Sigmoid colon (tissue), 6 donors: ENCODE measurements at regions not wholly inside any gene's neighbourhood (a gene's known extent, or its start where the extent isn't known, plus 50 kb on each side); places are given as distances from the start of the nearest gene placed in this dataset.

Experiments
- DNase-seq: peaks from one replicate; pipeline ENCODE4 v3.0.0-alpha.2; 2019
- H3K27ac ChIP-seq, 4 donors: fragments of 200-600 bp; sonication (generic); one replicate each; pipeline ENCODE4 v1.5.1; 2016 to 2019; ENCODE audit warnings: mild to moderate bottlenecking in 1 of 4
- H3K27me3 ChIP-seq, 3 donors: fragments of 200-600 bp; sonication (generic); one replicate each; pipeline ENCODE4 v1.5.1; 2019; ENCODE audit warnings: mild to moderate bottlenecking in 1 of 3
- H3K36me3 ChIP-seq, 4 donors: fragments of 200-600 bp; sonication (generic); one replicate each; pipeline ENCODE4 v1.5.1; 2016 to 2019
- H3K4me1 ChIP-seq, 4 donors: fragments of 200-600 bp; sonication (generic); one replicate each; pipeline ENCODE4 v1.5.1; 2017 to 2019
- H3K4me3 ChIP-seq, 4 donors: fragments of 200-600 bp; sonication (generic); one replicate each; pipeline ENCODE4 v1.5.1; 2017 to 2019; ENCODE audit warnings: mild to moderate bottlenecking in 2 of 4, moderate library complexity in 1 of 4
- H3K9me3 ChIP-seq, 4 donors: fragments of 200-600 bp in 3 of 4; sonication (generic) in 3 of 4; one replicate each; pipeline versions ENCODE4 v1.5.1 to v1.6.1; 2013 to 2019
- CTCF ChIP-seq, 4 experiments: fragments of 450-650 bp in 3 of 4; fragments of 200-600 bp in 1 of 4; IDR thresholded peaks; one replicate each; pipeline ENCODE4 v1.5.1; 2016 to 2019; ENCODE audit warnings: antibody characterized with exemption in 4 of 4, mild to moderate bottlenecking in 3 of 4, moderate library complexity in 2 of 4
- EP300 ChIP-seq, 4 donors: sonication (generic); formaldehyde crosslinking; IDR thresholded peaks; one replicate each; pipeline ENCODE4 v1.6.1; 2017; ENCODE audit warnings: antibody characterized with exemption in 4 of 4
- POLR2A ChIP-seq, 2 donors: fragments of 450-650 bp; IDR thresholded peaks; one replicate each; pipeline ENCODE4 v1.6.1; 2016; ENCODE audit warnings: antibody characterized with exemption in 2 of 2, mild to moderate bottlenecking in 2 of 2, moderate library complexity in 2 of 2
- POLR2AphosphoS5 ChIP-seq, 4 donors: sonication (generic); formaldehyde crosslinking; IDR thresholded peaks; one replicate each; pipeline ENCODE4 v1.6.1; 2017; ENCODE audit warnings: antibody characterized with exemption in 4 of 4
- WGBS, 2 donors: extraction: QIAGEN DNeasy Blood & Tissue Kit; methylation state at CpG; one replicate each; pipeline ENCODE4 v1.1.7; 2013; 5-methylcytosine and 5-hydroxymethylcytosine counted together
- intact Hi-C: fragments of 100-400 bp; cut with DNase I; formaldehyde crosslinking; loops from one replicate; pipeline ENCODE4 v1.15.1; 2023
- donor health status: healthy with polysubstance abuse.
- donor health status: healthy.

- Histone ChIP-seq H3K4me3 (no peak overlapping the region), H3K9me3 (peaks cover 0 to 2% (median 0%) of the 10 kb centered on the region in 4 donors), H3K36me3 (no peaks in the 10 kb centered on the region), H3K4me1 (no peaks in the 10 kb centered on the region), H3K27me3 (no peaks in the 10 kb centered on the region), H3K27ac (no peak overlapping the region)
- WGBS, 2 donors = 78 to 79% methylated on average over 8 of the region's 8 CpGs
- DNase-seq = no peak
- intact Hi-C loops = no loop called here
- TF ChIP-seq POLR2A (IDR thresholded peaks at IDR 0.05) = no peak
- TF ChIP-seq EP300 (IDR thresholded peaks at IDR 0.05) = no peak
- no peak for TF ChIP-seq POLR2AphosphoS5 (IDR thresholded peaks at IDR 0.05)
- no peak for TF ChIP-seq CTCF (IDR thresholded peaks at IDR 0.05)
Measured at GRCh38 chr21:41055266-41055665, 112.7 kb upstream of the BACE2 start.

GRCh38 chr21:41059871-41060270 lies 108.1 kb upstream of the BACE2 start:
- Histone ChIP-seq H3K4me1 (no peaks in the 10 kb centered on the region), H3K27ac (no peak overlapping the region), H3K4me3 (no peak overlapping the region), H3K9me3 (peaks cover 0 to 2% (median 0%) of the 10 kb centered on the region in 4 donors), H3K27me3 (no peaks in the 10 kb centered on the region), H3K36me3 (no peaks in the 10 kb centered on the region)
- DNase-seq = no peak
- no peak for TF ChIP-seq CTCF (IDR thresholded peaks at IDR 0.05)
- no peak for TF ChIP-seq EP300 (IDR thresholded peaks at IDR 0.05)
- no peak for TF ChIP-seq POLR2AphosphoS5 (IDR thresholded peaks at IDR 0.05)
- no peak for TF ChIP-seq POLR2A (IDR thresholded peaks at IDR 0.05)
- 75 to 78% methylated on average over 6 of the region's 6 CpGs for WGBS, 2 donors
- intact Hi-C loops = loop anchor here (10.0 kb wide), 1 partner anchor 215 kb away; the partner anchor contains the start of gene DSCAM

- WGBS, 2 donors = 88 to 95% methylated on average over 7 of the region's 7 CpGs
- no peak overlapping the region for H3K4me3 ChIP-seq
- H3K27me3 ChIP-seq = no peaks in the 10 kb centered on the region
- intact Hi-C loops = loop anchor here (10.0 kb wide), 1 partner anchor 217 kb away; the partner anchor contains the start of gene DSCAM
- H3K4me1 ChIP-seq = no peaks in the 10 kb centered on the region
- H3K36me3 ChIP-seq = no peaks in the 10 kb centered on the region
- peaks cover 0 to 3% (median 1%) of the 10 kb centered on the region in 4 donors for H3K9me3 ChIP-seq
- no peak for DNase-seq
- H3K27ac ChIP-seq = no peak overlapping the region
- TF ChIP-seq POLR2AphosphoS5 (IDR thresholded peaks at IDR 0.05) (no peak), CTCF (IDR thresholded peaks at IDR 0.05) (no peak), EP300 (IDR thresholded peaks at IDR 0.05) (no peak), POLR2A (IDR thresholded peaks at IDR 0.05) (no peak)
Measured at GRCh38 chr21:41061701-41062100, 106.3 kb upstream of the BACE2 start.

GRCh38 chr21:41064334-41064791 lies 103.6 kb upstream of the BACE2 start:
- H3K4me3 ChIP-seq = no peak overlapping the region
- H3K4me1 ChIP-seq = peaks cover 0 to 7% (median 2%) of the 10 kb centered on the region in 4 donors
- no peak overlapping the region for H3K27ac ChIP-seq
- H3K9me3 ChIP-seq = peaks cover 0 to 3% (median 0%) of the 10 kb centered on the region in 4 donors
- WGBS, 2 donors = 73 to 84% methylated on average over 12 of the region's 12 CpGs
- DNase-seq = no peak
- intact Hi-C loops = loop anchor here (10.0 kb wide), 1 partner anchor 220 kb away; the partner anchor contains the start of gene DSCAM
- peaks cover 0 to 16% (median 4%) of the 10 kb centered on the region in 3 donors for H3K27me3 ChIP-seq
- TF ChIP-seq POLR2A (IDR thresholded peaks at IDR 0.05) (no peak), EP300 (IDR thresholded peaks at IDR 0.05) (no peak), POLR2AphosphoS5 (IDR thresholded peaks at IDR 0.05) (no peak), CTCF (IDR thresholded peaks at IDR 0.05) (no peak)
- H3K36me3 ChIP-seq = no peaks in the 10 kb centered on the region

- no peak for DNase-seq
- H3K27ac ChIP-seq = no peak overlapping the region
- peaks cover 0 to 20% (median 4%) of the 10 kb centered on the region in 3 donors for H3K27me3 ChIP-seq
- peaks cover 0 to 7% (median 2%) of the 10 kb centered on the region in 4 donors for H3K4me1 ChIP-seq
- H3K36me3 ChIP-seq = no peaks in the 10 kb centered on the region
- TF ChIP-seq POLR2A (IDR thresholded peaks at IDR 0.05) (no peak), CTCF (IDR thresholded peaks at IDR 0.05) (no peak), POLR2AphosphoS5 (IDR thresholded peaks at IDR 0.05) (no peak), EP300 (IDR thresholded peaks at IDR 0.05) (no peak)
- H3K4me3 ChIP-seq = no peak overlapping the region
- WGBS, 2 donors = 88 to 92% methylated on average over 8 of the region's 8 CpGs
- intact Hi-C loops = loop anchor here (10.0 kb wide), 1 partner anchor 220 kb away; the partner anchor contains the start of gene DSCAM
- peaks cover 0 to 3% (median 0%) of the 10 kb centered on the region in 4 donors for H3K9me3 ChIP-seq
Measured at GRCh38 chr21:41064951-41065350, 103.0 kb upstream of the BACE2 start.
